ENCODE measurements at regions not wholly inside any gene's neighbourhood (a gene's known extent, or its start where the extent isn't known, plus 50 kb on each side); places are given as distances from the start of the nearest gene placed in this dataset.
A peak's percentile ranks its signal among the peaks of the same experiment; 100 is the strongest.

GRCh38 chr14:36245223-36245622 lies 68.7 kb upstream of the PTCSC3 start:
- FAIRE-seq (no peak), DNase-seq (ENCODE audit: low spot score) (no peak)

GRCh38 chr14:36243183-36243582 lies 66.7 kb upstream of the PTCSC3 start:
- DNase-seq (ENCODE audit: low spot score) (no peak), FAIRE-seq (no peak)

GRCh38 chr14:36241183-36241582 lies 64.7 kb upstream of the PTCSC3 start:
- DNase-seq (ENCODE audit: low spot score): no peak
- no peak for FAIRE-seq

GRCh38 chr14:36238666-36239363 lies 62.3 kb upstream of the PTCSC3 start:
- no peak for FAIRE-seq

GRCh38 chr14:36233217-36233616 lies 56.7 kb upstream of the PTCSC3 start:
- FAIRE-seq: no peak
- no peak for DNase-seq (ENCODE audit: low spot score)

More at GRCh38 chr14:36238666-36239363, 62.3 kb upstream of the PTCSC3 start:
- peak; percentile 40 for DNase-seq (ENCODE audit: low spot score)

GRCh38 chr14:36229262-36229661 lies 52.7 kb upstream of the PTCSC3 start:
- DNase-seq (ENCODE audit: low spot score) (no peak), FAIRE-seq (no peak)

- DNase-seq (ENCODE audit: low spot score) (no peak), FAIRE-seq (no peak)
These were observed 51.3 kb upstream of the PTCSC3 start for GRCh38 chr14:36227802-36228201.

- FAIRE-seq: no peak
These were observed 50.8 kb upstream of the PTCSC3 start for GRCh38 chr14:36227344-36227743.

More at GRCh38 chr14:36227344-36227743, 50.8 kb upstream of the PTCSC3 start:
- no peak for DNase-seq (ENCODE audit: low spot score)
